ENCODE measurements at regions not wholly inside any gene's neighbourhood (a gene's known extent, or its start where the extent isn't known, plus 50 kb on each side); places are given as distances from the start of the nearest gene placed in this dataset.

DNA sequence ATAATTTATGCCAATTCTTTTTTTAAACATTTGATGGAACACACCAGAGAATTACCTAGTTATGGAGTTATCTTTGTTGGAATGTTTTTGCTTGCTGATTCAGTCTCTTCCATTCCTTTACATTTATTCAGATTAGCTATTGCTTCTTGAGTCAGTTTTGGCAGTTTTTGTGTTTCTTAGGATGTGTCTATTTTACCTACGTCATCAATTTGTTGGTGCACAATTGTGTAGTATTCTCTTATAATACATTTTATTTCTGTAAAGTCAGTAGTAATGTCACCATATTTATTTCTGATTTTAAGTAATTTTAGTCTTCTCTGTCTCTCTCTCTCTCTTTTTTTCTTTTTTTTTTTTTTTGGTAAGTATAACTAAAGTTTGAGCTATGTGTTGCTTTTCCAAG lies 929.5 kb upstream of the RAG2 start:
- Histone ChIP-seq H3K4me3 (replicated peaks in 1 of 3; ENCODE audit: insufficient read depth in 1 of 3, low read depth in 2 of 3, low read length in 3 of 3) (no peak overlapping the region), H3K9me3 (ENCODE audit: low read length) (peaks cover 85% of the 10 kb centered on the region), H3K4me1 (ENCODE audit: insufficient read depth, low read length) (no peaks in the 10 kb centered on the region), H2AFZ (ENCODE audit: low read length) (no peak overlapping the region), H3K36me3 (replicated peaks in 1 of 2; ENCODE audit: control insufficient read depth in 1 of 2, insufficient read depth in 2 of 2, low read length in 2 of 2) (no peaks in the 10 kb centered on the region), H3K27me3 (ENCODE audit: control insufficient read depth in 1 of 2, insufficient read depth in 2 of 2, low read length in 2 of 2) (no peaks in the 10 kb centered on the region), H3K4me2 (ENCODE audit: low read depth, low read length) (no peak overlapping the region), H3K79me2 (ENCODE audit: insufficient read depth, low read length) (no peaks in the 10 kb centered on the region), H3K9ac (ENCODE audit: insufficient read depth, low read depth, low read length) (no peak overlapping the region), H3K27ac (ENCODE audit: extremely low read length, insufficient read depth, low read length) (no peak overlapping the region), H4K20me1 (ENCODE audit: insufficient read depth, low read length) (no peaks in the 10 kb centered on the region)
- CTCF ChIA-PET (ENCODE audit: low intra/inter-chr PET ratio, low total read pairs): no interaction called here
- in situ Hi-C loops (cut with HindIII; ENCODE audit: extremely low pct_ligation_motif_present, low pct_unique_long_range_greater_than_20kb): no loop called here
- POLR2A ChIA-PET: no interaction called here
- no peak for ATAC-seq
- TF ChIP-seq MAFK (conservative IDR thresholded peaks at IDR 0.05 in 1 of 2, IDR thresholded peaks at IDR 0.05 in 1 of 2; ENCODE audit: low read length in 2 of 2): peak; percentile 77 to 91
- TF ChIP-seq MAFF (IDR thresholded peaks at IDR 0.05; ENCODE audit: low read depth, low read length): peak; percentile 85
- TF ChIP-seq ATF7 (IDR thresholded peaks at IDR 0.05): 0 out of 2 replicates have a peak, but pooled peaks have one; percentile 2
- TF ChIP-seq ATF7 (CRISPR knock-in tag; IDR thresholded peaks at IDR 0.05): no peak
- peak; percentile 71 for TF ChIP-seq CREB1 (IDR thresholded peaks at IDR 0.05)
- TF ChIP-seq CREB1 (CRISPR knock-in tag; IDR thresholded peaks at IDR 0.05): no peak
- TF ChIP-seq, protein P1, sequence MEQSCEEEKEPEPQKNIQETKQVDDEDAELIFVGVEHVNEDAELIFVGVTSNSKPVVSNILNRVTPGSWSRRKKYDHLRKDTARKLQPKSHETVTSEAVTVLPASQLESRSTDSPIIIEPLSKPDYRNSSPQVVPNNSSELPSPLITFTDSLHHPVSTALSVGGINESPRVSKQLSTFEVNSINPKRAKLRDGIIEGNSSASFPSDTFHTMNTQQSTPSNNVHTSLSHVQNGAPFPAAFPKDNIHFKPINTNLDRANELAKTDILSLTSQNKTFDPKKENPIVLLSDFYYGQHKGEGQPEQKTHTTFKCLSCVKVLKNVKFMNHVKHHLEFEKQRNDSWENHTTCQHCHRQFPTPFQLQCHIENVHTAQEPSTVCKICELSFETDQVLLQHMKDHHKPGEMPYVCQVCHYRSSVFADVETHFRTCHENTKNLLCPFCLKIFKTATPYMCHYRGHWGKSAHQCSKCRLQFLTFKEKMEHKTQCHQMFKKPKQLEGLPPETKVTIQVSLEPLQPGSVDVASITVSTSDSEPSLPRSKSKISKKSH (CRISPR knock-in tag; IDR thresholded peaks at IDR 0.05; ENCODE audit: borderline replicate concordance): no peak
- 3% methylated on average over 1 of the region's 1 CpG for WGBS (ENCODE audit: low lambda C conversion rate)
- no peak for DNase-seq (ENCODE audit: low spot score)
- BruUV-seq (replicated peaks): no TSS peak
- no peak for FAIRE-seq
- intact Hi-C loops (cut with micrococcal nuclease; ENCODE audit: unreplicated experiment): no loop called here

DNA sequence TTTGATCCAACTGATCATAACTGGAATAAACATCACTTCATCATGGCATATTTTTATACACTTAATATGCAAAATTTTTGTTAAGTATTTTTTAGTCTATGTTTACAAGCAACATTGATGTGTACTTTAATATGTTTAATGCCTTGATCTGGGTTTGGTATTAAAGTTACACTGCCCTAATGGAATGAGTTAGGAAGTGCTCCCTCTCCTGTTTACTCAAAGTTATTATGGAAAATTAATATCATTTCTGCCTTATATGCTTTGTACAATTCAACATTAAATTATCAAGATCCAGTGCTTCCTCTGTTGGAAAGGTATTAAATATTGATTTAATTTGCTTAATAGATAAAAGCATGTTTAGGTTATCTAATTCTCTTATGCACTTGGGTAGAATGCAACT lies 927.3 kb upstream of the RAG2 start:
- H3K27ac ChIP-seq (ENCODE audit: extremely low read length, insufficient read depth, low read length): no peak overlapping the region
- intact Hi-C loops (cut with micrococcal nuclease; ENCODE audit: unreplicated experiment) (no loop called here), in situ Hi-C loops (cut with HindIII; ENCODE audit: extremely low pct_ligation_motif_present, low pct_unique_long_range_greater_than_20kb) (no loop called here)
- DNase-seq (ENCODE audit: low spot score) (no peak), ATAC-seq (no peak), FAIRE-seq (no peak)
- ChIA-PET POLR2A (no interaction called here), CTCF (ENCODE audit: low intra/inter-chr PET ratio, low total read pairs) (no interaction called here)
- no peaks in the 10 kb centered on the region for H3K4me1 ChIP-seq (ENCODE audit: insufficient read depth, low read length)
- no TSS peak for BruUV-seq (replicated peaks)
- peaks cover 81% of the 10 kb centered on the region for H3K9me3 ChIP-seq (ENCODE audit: low read length)
- H2AFZ ChIP-seq (ENCODE audit: low read length): no peak overlapping the region
- H4K20me1 ChIP-seq (ENCODE audit: insufficient read depth, low read length): no peaks in the 10 kb centered on the region
- H3K9ac ChIP-seq (ENCODE audit: insufficient read depth, low read depth, low read length): no peak overlapping the region
- no peaks in the 10 kb centered on the region for H3K36me3 ChIP-seq (replicated peaks in 1 of 2; ENCODE audit: control insufficient read depth in 1 of 2, insufficient read depth in 2 of 2, low read length in 2 of 2)
- no peaks in the 10 kb centered on the region for H3K27me3 ChIP-seq (ENCODE audit: control insufficient read depth in 1 of 2, insufficient read depth in 2 of 2, low read length in 2 of 2)
- H3K4me2 ChIP-seq (ENCODE audit: low read depth, low read length): no peak overlapping the region
- H3K4me3 ChIP-seq (replicated peaks in 1 of 3; ENCODE audit: insufficient read depth in 1 of 3, low read depth in 2 of 3, low read length in 3 of 3): no peak overlapping the region
- no peaks in the 10 kb centered on the region for H3K79me2 ChIP-seq (ENCODE audit: insufficient read depth, low read length)
- TF ChIP-seq KMT2A (CRISPR knock-in tag; IDR thresholded peaks at IDR 0.05) (no peak), TBX2 (CRISPR knock-in tag; IDR thresholded peaks at IDR 0.05; ENCODE audit: borderline replicate concordance) (no peak), KLF11 (CRISPR knock-in tag; IDR thresholded peaks at IDR 0.05) (no peak), REPIN1 (CRISPR knock-in tag; IDR thresholded peaks at IDR 0.05; ENCODE audit: borderline replicate concordance, low read depth) (no peak), SALL2 (CRISPR knock-in tag; IDR thresholded peaks at IDR 0.05) (no peak), TOE1 (CRISPR knock-in tag; IDR thresholded peaks at IDR 0.05) (no peak)
- TF ChIP-seq, protein P2, sequence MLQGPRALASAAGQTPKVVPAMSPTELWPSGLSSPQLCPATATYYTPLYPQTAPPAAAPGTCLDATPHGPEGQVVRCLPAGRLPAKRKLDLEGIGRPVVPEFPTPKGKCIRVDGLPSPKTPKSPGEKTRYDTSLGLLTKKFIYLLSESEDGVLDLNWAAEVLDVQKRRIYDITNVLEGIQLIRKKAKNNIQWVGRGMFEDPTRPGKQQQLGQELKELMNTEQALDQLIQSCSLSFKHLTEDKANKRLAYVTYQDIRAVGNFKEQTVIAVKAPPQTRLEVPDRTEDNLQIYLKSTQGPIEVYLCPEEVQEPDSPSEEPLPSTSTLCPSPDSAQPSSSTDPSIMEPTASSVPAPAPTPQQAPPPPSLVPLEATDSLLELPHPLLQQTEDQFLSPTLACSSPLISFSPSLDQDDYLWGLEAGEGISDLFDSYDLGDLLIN (CRISPR knock-in tag; IDR thresholded peaks at IDR 0.05; ENCODE audit: borderline replicate concordance): no peak
- TF ChIP-seq, protein P3, sequence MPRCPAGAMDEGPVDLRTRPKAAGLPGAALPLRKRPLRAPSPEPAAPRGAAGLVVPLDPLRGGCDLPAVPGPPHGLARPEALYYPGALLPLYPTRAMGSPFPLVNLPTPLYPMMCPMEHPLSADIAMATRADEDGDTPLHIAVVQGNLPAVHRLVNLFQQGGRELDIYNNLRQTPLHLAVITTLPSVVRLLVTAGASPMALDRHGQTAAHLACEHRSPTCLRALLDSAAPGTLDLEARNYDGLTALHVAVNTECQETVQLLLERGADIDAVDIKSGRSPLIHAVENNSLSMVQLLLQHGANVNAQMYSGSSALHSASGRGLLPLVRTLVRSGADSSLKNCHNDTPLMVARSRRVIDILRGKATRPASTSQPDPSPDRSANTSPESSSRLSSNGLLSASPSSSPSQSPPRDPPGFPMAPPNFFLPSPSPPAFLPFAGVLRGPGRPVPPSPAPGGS (CRISPR knock-in tag; IDR thresholded peaks at IDR 0.05): no peak
- TF ChIP-seq, protein P4, sequence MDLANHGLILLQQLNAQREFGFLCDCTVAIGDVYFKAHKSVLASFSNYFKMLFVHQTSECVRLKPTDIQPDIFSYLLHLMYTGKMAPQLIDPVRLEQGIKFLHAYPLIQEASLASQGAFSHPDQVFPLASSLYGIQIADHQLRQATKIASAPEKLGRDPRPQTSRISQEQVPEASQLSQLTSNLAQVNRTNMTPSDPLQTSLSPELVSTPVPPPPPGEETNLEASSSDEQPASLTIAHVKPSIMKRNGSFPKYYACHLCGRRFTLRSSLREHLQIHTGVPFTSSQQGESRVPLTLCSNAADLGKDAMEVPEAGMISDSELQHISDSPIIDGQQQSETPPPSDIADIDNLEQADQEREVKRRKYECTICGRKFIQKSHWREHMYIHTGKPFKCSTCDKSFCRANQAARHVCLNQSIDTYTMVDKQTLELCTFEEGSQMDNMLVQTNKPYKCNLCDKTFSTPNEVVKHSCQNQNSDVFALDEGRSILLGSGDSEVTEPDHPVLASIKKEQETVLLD (CRISPR knock-in tag; IDR thresholded peaks at IDR 0.05; ENCODE audit: low read depth): no peak

Measured in HepG2 (cell line).